Stimulated activated CD4-positive, alpha-beta T cell treated with anti-CD3 and anti-CD28 coated beads, Interleukin-12 subunit alpha, Interleukin-12 subunit beta, amount 100 ng/mL, for 48 hours (primary cell): ENCODE measurements at regions not wholly inside any gene's neighbourhood (a gene's known extent, or its start where the extent isn't known, plus 50 kb on each side); places are given as distances from the start of the nearest gene placed in this dataset.

Source experiments
- DNase-seq, 3 donors: peaks; one replicate each; pipeline ENCODE4 v3.0.0-alpha.2; 2020; ENCODE audit warnings: low read depth in 2 of 3, low spot score in 1 of 3

- DNase-seq = no peak
These were observed 703.2 kb upstream of the CCDC54 start for GRCh38 chr3:106673926-106674569.

- DNase-seq = no peak
These were observed 701.8 kb upstream of the CCDC54 start for GRCh38 chr3:106675451-106675850.

- no peak for DNase-seq
These were observed 698.4 kb upstream of the CCDC54 start for GRCh38 chr3:106678657-106679390.

GRCh38 chr3:106683953-106684620 is 693.2 kb upstream of the CCDC54 start:
- no peak for DNase-seq

GRCh38 chr3:106685745-106686144 is 691.5 kb upstream of the CCDC54 start:
- DNase-seq = no peak

GRCh38 chr3:106687905-106688304 is 689.3 kb upstream of the CCDC54 start:
- no peak for DNase-seq

- no peak for DNase-seq
These were observed 688.8 kb upstream of the CCDC54 start for GRCh38 chr3:106688464-106688863.

GRCh38 chr3:106691476-106691875 is 685.8 kb upstream of the CCDC54 start:
- DNase-seq = no peak

- no peak for DNase-seq
These were observed 684.6 kb upstream of the CCDC54 start for GRCh38 chr3:106692624-106693023.

GRCh38 chr3:106699122-106699521 is 678.1 kb upstream of the CCDC54 start:
- no peak for DNase-seq

- DNase-seq = no peak
These were observed 676.3 kb upstream of the CCDC54 start for GRCh38 chr3:106700981-106701380.

GRCh38 chr3:106703524-106703923 is 673.7 kb upstream of the CCDC54 start:
- no peak for DNase-seq

GRCh38 chr3:106707347-106707746 is 669.9 kb upstream of the CCDC54 start:
- DNase-seq = no peak

GRCh38 chr3:106710596-106710995 is 666.6 kb upstream of the CCDC54 start:
- no peak for DNase-seq

GRCh38 chr3:106711650-106712049 is 665.6 kb upstream of the CCDC54 start:
- DNase-seq = no peak

GRCh38 chr3:106714400-106714799 is 662.8 kb upstream of the CCDC54 start:
- DNase-seq = no peak

- no peak for DNase-seq
These were observed 662.0 kb upstream of the CCDC54 start for GRCh38 chr3:106715286-106715685.

- no peak for DNase-seq
These were observed 660.0 kb upstream of the CCDC54 start for GRCh38 chr3:106717178-106717780.

- DNase-seq = no peak
These were observed 658.2 kb upstream of the CCDC54 start for GRCh38 chr3:106719077-106719476.

GRCh38 chr3:106719583-106719982 is 657.7 kb upstream of the CCDC54 start:
- no peak for DNase-seq

GRCh38 chr3:106720510-106720909 is 656.7 kb upstream of the CCDC54 start:
- DNase-seq = no peak

GRCh38 chr3:106725566-106725965 is 651.7 kb upstream of the CCDC54 start:
- DNase-seq = no peak
